DOHH2 (cell line): ENCODE measurements at regions not wholly inside any gene's neighbourhood (a gene's known extent, or its start where the extent isn't known, plus 50 kb on each side); places are given as distances from the start of the nearest gene placed in this dataset.

ENCODE experiments used
- CTCF ChIP-seq: fragments of 200-600 bp; sonication (generic); IDR thresholded peaks from one replicate; pipeline ENCODE4 v1.5.1; 2014; ENCODE audit warnings: antibody characterized with exemption, mild to moderate bottlenecking, low read depth, low read length; ENCODE audit not compliant: poor library complexity, severe bottlenecking
- EZH2phosphoT487 ChIP-seq: fragments of 200-600 bp; sonication (generic); IDR thresholded peaks from 2 replicates; pipeline ENCODE4 v1.6.1; 2017; ENCODE audit warnings: borderline replicate concordance, mild to moderate bottlenecking, antibody characterized with exemption, low read length, moderate library complexity, mixed read lengths

- TF ChIP-seq CTCF (no peak), EZH2phosphoT487 (no peak)
Measured at GRCh38 chr1:220955116-220955515, 75.9 kb downstream of the HLX start.
